KMS-11 (cell line): ENCODE measurements at regions not wholly inside any gene's neighbourhood (a gene's known extent, or its start where the extent isn't known, plus 50 kb on each side); places are given as distances from the start of the nearest gene placed in this dataset.
A peak's percentile ranks its signal among the peaks of the same experiment; 100 is the strongest.
"Not testable (repeated sequence)": the region's sequence is repeated elsewhere in the genome, so short reads cannot be mapped to it uniquely, and the experiment has no call there.

Experiments
- H2AFZ ChIP-seq: fragments of 200-600 bp; sonication (generic); 2 replicates; pipeline ENCODE4 v1.6.1; 2016; ENCODE audit warnings: antibody characterized with exemption, mixed run types, low read depth
- H3K27ac ChIP-seq: fragments of 200-600 bp; sonication (generic); 2 replicates; pipeline ENCODE4 v1.6.1; 2016; ENCODE audit warnings: mild to moderate bottlenecking, mixed run types
- H3K27me3 ChIP-seq: fragments of 200-600 bp; sonication (generic); 2 replicates; pipeline ENCODE4 v1.6.1; 2017; ENCODE audit warnings: mild to moderate bottlenecking, low read depth, mixed run types, moderate library complexity; ENCODE audit not compliant: insufficient read depth
- H3K36me3 ChIP-seq: fragments of 200-600 bp; sonication (generic); 2 replicates; pipeline ENCODE4 v1.6.1; 2017; ENCODE audit warnings: mild to moderate bottlenecking, mixed run types; ENCODE audit not compliant: insufficient read depth
- H3K4me1 ChIP-seq: fragments of 200-600 bp; sonication (generic); 2 replicates; pipeline ENCODE4 v1.6.1; 2016; ENCODE audit warnings: mild to moderate bottlenecking, low read depth, mixed run types; ENCODE audit not compliant: poor library complexity, severe bottlenecking
- H3K4me2 ChIP-seq: fragments of 200-600 bp; sonication (generic); 2 replicates; pipeline ENCODE4 v1.7.0; 2016; ENCODE audit warnings: mild to moderate bottlenecking, mixed run types
- H3K4me3 ChIP-seq: fragments of 200-600 bp; sonication (generic); IDR thresholded peaks from 2 replicates; pipeline ENCODE4 v1.6.1; 2017; ENCODE audit warnings: low read depth, low read length, mixed read lengths; ENCODE audit not compliant: insufficient read depth
- H3K79me2 ChIP-seq: fragments of 200-600 bp; sonication (generic); 2 replicates; pipeline ENCODE4 v1.6.1; 2016; ENCODE audit warnings: low read depth, mixed run types; ENCODE audit not compliant: insufficient read depth
- H3K9ac ChIP-seq: fragments of 200-600 bp; sonication (generic); 2 replicates; pipeline ENCODE4 v1.6.1; 2016; ENCODE audit warnings: mild to moderate bottlenecking, mixed run types
- H4K20me1 ChIP-seq: fragments of 200-600 bp; sonication (generic); 2 replicates; pipeline ENCODE4 v1.6.1; 2016; ENCODE audit warnings: mild to moderate bottlenecking, mixed run types; ENCODE audit not compliant: insufficient read depth
- TF ChIP-seq, protein P1 (sequence below): fragments of 200-600 bp; sonication (generic); conservative IDR thresholded peaks from 2 replicates; pipeline ENCODE4 v1.6.1; 2017; ENCODE audit warnings: low read depth, mild to moderate bottlenecking, antibody characterized with exemption, low read length, moderate library complexity, mixed read lengths

DNA sequence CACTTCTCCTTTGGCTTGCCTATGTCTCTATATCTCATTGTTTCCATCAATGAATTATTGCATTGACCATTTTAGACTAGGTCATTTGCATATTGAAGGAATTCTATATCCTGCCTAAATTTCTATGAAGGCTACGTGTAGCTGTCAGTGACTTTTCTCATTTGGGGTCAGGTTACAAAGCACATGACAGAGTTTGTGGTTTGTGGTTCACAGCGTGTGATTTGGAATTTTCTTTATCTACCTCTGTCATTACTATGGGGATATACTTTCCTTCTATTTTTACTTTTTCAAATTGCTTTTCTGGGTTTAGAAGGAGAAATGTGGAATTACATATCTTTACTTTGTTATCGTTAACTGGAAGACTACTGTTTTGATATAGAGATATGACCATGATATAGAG, 317.3 kb upstream of the CFAP20DC start:
- peak overlapping the region; percentile 55 for H3K4me2 ChIP-seq

DNA sequence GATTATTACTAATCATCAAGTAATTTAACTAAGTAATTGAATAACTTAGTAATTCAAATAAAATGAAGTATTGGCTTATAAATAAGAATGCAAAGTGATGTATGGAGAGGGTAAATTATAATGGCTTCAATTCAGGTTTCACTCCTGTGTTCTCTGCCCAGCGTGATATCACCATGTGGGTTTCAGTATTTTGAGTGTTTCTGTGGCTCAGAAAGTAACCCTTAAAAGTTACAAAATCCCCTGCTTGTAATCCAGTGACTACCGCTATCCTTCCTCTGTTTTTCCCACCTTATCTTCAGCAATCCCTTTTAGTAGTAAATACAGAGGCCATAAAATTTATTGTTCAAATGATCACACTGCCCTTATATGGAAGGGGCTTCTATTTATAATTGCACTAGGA, 316.4 kb upstream of the CFAP20DC start:
- no peaks in the 10 kb centered on the region for H3K27me3 ChIP-seq
- peaks cover 33% of the 10 kb centered on the region for H3K4me1 ChIP-seq
- H3K27ac ChIP-seq = no peak overlapping the region
- TF ChIP-seq, protein P1, sequence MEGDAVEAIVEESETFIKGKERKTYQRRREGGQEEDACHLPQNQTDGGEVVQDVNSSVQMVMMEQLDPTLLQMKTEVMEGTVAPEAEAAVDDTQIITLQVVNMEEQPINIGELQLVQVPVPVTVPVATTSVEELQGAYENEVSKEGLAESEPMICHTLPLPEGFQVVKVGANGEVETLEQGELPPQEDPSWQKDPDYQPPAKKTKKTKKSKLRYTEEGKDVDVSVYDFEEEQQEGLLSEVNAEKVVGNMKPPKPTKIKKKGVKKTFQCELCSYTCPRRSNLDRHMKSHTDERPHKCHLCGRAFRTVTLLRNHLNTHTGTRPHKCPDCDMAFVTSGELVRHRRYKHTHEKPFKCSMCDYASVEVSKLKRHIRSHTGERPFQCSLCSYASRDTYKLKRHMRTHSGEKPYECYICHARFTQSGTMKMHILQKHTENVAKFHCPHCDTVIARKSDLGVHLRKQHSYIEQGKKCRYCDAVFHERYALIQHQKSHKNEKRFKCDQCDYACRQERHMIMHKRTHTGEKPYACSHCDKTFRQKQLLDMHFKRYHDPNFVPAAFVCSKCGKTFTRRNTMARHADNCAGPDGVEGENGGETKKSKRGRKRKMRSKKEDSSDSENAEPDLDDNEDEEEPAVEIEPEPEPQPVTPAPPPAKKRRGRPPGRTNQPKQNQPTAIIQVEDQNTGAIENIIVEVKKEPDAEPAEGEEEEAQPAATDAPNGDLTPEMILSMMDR = no peak
- no peaks in the 10 kb centered on the region for H3K79me2 ChIP-seq
- H3K4me3 ChIP-seq = no peak overlapping the region
- no peaks in the 10 kb centered on the region; the same call in 1 of the 2 replicates for H3K36me3 ChIP-seq
- H3K9ac ChIP-seq = no peak overlapping the region
- peak overlapping the region; percentile 55 for H3K4me2 ChIP-seq
- H2AFZ ChIP-seq = no peak overlapping the region
- no peaks in the 10 kb centered on the region for H4K20me1 ChIP-seq

More for the DNA sequence above, 317.3 kb upstream of the CFAP20DC start:
- Histone ChIP-seq H3K36me3 (no peaks in the 10 kb centered on the region), H3K27me3 (no peaks in the 10 kb centered on the region), H3K4me1 (peaks cover 33% of the 10 kb centered on the region), H4K20me1 (no peaks in the 10 kb centered on the region), H3K9ac (no peak overlapping the region), H2AFZ (no peak overlapping the region), H3K4me3 (no peak overlapping the region), H3K27ac (no peak overlapping the region), H3K79me2 (no peaks in the 10 kb centered on the region)
- TF ChIP-seq, protein P1 = no peak

- Histone ChIP-seq H4K20me1 (no peaks in the 10 kb centered on the region), H3K27me3 (no peaks in the 10 kb centered on the region), H2AFZ (no peak overlapping the region), H3K4me1 (peaks cover 33% of the 10 kb centered on the region), H3K4me3 (no peak overlapping the region), H3K27ac (no peak overlapping the region), H3K4me2 (no peak overlapping the region), H3K36me3 (no peaks in the 10 kb centered on the region; the same call in 1 of the 2 replicates), H3K9ac (no peak overlapping the region), H3K79me2 (no peaks in the 10 kb centered on the region)
- TF ChIP-seq, protein P1 = no peak
Measured at GRCh38 chr3:59364496-59364895, 314.7 kb upstream of the CFAP20DC start.

- not testable (repeated sequence) for H3K79me2 ChIP-seq, H3K27ac ChIP-seq, H3K9ac ChIP-seq, H3K4me1 ChIP-seq, H4K20me1 ChIP-seq, H2AFZ ChIP-seq, H3K4me2 ChIP-seq, H3K4me3 ChIP-seq, H3K36me3 ChIP-seq, H3K27me3 ChIP-seq
Measured at GRCh38 chr3:59360312-59360711, 310.5 kb upstream of the CFAP20DC start.

- no peak overlapping the region for H3K27ac ChIP-seq
- no peak overlapping the region for H3K4me3 ChIP-seq
- TF ChIP-seq, protein P1 = no peak
- H4K20me1 ChIP-seq = no peaks in the 10 kb centered on the region
- H3K9ac ChIP-seq = no peak overlapping the region
- H3K4me2 ChIP-seq = no peak overlapping the region
- H3K4me1 ChIP-seq = no peaks in the 10 kb centered on the region
- no peak overlapping the region for H2AFZ ChIP-seq
- H3K27me3 ChIP-seq = no peaks in the 10 kb centered on the region
- H3K79me2 ChIP-seq = no peaks in the 10 kb centered on the region
- no peaks in the 10 kb centered on the region for H3K36me3 ChIP-seq
Measured at GRCh38 chr3:59341459-59341858, 291.6 kb upstream of the CFAP20DC start.
